MM.1S (cell line): ENCODE measurements at regions not wholly inside any gene's neighbourhood (a gene's known extent, or its start where the extent isn't known, plus 50 kb on each side); places are given as distances from the start of the nearest gene placed in this dataset.

Experiments
- DNase-seq: peaks from one replicate; pipeline ENCODE4 v3.0.0-alpha.2; 2015
- H2AFZ ChIP-seq: fragments of 300-600 bp; sonication (generic); 2 replicates; pipeline ENCODE4 v1.6.0; 2016; ENCODE audit warnings: antibody characterized with exemption, low read length
- H3F3A ChIP-seq: fragments of 300-600 bp; sonication (generic); 2 replicates; pipeline ENCODE4 v1.6.1; 2016; ENCODE audit warnings: mild to moderate bottlenecking, antibody characterized with exemption, low read length, moderate library complexity, mixed read lengths; ENCODE audit not compliant: insufficient read depth
- H3K27ac ChIP-seq: fragments of 300-600 bp; sonication (generic); 2 replicates; pipeline ENCODE4 v1.5.1; 2016; ENCODE audit warnings: mild to moderate bottlenecking, low read length
- H3K27me3 ChIP-seq: fragments of 300-600 bp; sonication (generic); replicated peaks from 2 replicates; pipeline ENCODE4 v1.6.0; 2016; ENCODE audit warnings: low read length; ENCODE audit not compliant: insufficient read depth
- H3K36me3 ChIP-seq: fragments of 300-600 bp; sonication (generic); replicated peaks from 2 replicates; pipeline ENCODE4 v1.6.1; 2016; ENCODE audit warnings: mild to moderate bottlenecking, low read length, mixed read lengths; ENCODE audit not compliant: insufficient read depth
- H3K4me1 ChIP-seq: fragments of 300-600 bp; sonication (generic); 2 replicates; pipeline ENCODE4 v1.6.1; 2016; ENCODE audit warnings: low read length, mixed read lengths
- H3K4me2 ChIP-seq: fragments of 300-600 bp; sonication (generic); 2 replicates; pipeline ENCODE4 v1.6.0; 2016; ENCODE audit warnings: low read depth, low read length
- H3K4me3 ChIP-seq: fragments of 300-600 bp; sonication (generic); 2 replicates; pipeline ENCODE4 v1.5.1; 2016; ENCODE audit warnings: low read length, mixed read lengths
- H3K79me2 ChIP-seq: fragments of 300-600 bp; sonication (generic); 2 replicates; pipeline ENCODE4 v1.6.1; 2016; ENCODE audit warnings: mixed run types, low read length, mixed read lengths
- H3K9ac ChIP-seq: fragments of 300-600 bp; sonication (generic); 2 replicates; pipeline ENCODE4 v1.6.1; 2016; ENCODE audit warnings: low read length, mixed read lengths
- H3K9me2 ChIP-seq: fragments of 300-600 bp; sonication (generic); replicated peaks from 2 replicates; pipeline ENCODE4 v1.6.1; 2016; ENCODE audit warnings: mild to moderate bottlenecking, low read length, mixed read lengths; ENCODE audit not compliant: insufficient read depth
- H3K9me3 ChIP-seq: fragments of 300-600 bp; sonication (generic); replicated peaks from 2 replicates; pipeline ENCODE4 v1.6.1; 2016; ENCODE audit warnings: mild to moderate bottlenecking, low read length, mixed read lengths; ENCODE audit not compliant: insufficient read depth
- H4K20me1 ChIP-seq: fragments of 300-600 bp; sonication (generic); 2 replicates; pipeline ENCODE4 v1.6.1; 2016; ENCODE audit warnings: mild to moderate bottlenecking, low read length, moderate library complexity, mixed read lengths; ENCODE audit not compliant: insufficient read depth
- EZH2 ChIP-seq: fragments of 300-600 bp; sonication (generic); optimal IDR thresholded peaks from 2 replicates; pipeline ENCODE3; 2017; ENCODE audit warnings: low read depth, mild to moderate bottlenecking, antibody characterized with exemption, low read length, mixed read lengths
- EZH2phosphoT487 ChIP-seq: fragments of 300-600 bp; sonication (generic); IDR thresholded peaks from 2 replicates; pipeline ENCODE4 v1.6.1; 2018; ENCODE audit warnings: antibody characterized with exemption, low read length
- TF ChIP-seq, protein P1 (sequence below): fragments of 300-600 bp; sonication (generic); IDR thresholded peaks from 2 replicates; pipeline ENCODE4 v1.5.1; 2016; ENCODE audit warnings: antibody characterized with exemption, low read length, mixed read lengths

DNA sequence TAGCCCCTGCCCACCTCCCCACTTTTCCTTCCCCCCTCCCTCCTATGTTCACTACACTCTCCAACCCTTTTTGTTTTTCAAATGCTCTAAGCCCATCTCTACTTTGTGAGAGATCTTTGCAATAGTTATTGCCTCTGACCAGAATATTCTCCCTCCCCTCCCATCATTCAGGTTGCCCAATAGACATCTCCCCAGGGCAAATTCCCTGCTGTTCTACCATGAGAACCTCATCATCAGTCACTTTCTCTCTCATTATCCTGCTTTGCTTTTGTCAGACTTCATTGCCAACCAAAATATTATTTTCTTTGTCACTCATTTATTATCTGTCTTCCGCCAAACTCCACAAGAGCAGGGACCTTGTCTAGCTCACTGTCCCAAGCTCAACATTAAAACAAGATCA is 268.2 kb upstream of the PPARGC1A start:
- no peaks in the 10 kb centered on the region for H3F3A ChIP-seq
- H3K27me3 ChIP-seq: no peaks in the 10 kb centered on the region
- H3K79me2 ChIP-seq: no peaks in the 10 kb centered on the region
- H3K36me3 ChIP-seq: no peaks in the 10 kb centered on the region
- H3K9ac ChIP-seq: no peak overlapping the region
- H3K4me3 ChIP-seq: no peak overlapping the region
- no peaks in the 10 kb centered on the region for H4K20me1 ChIP-seq
- H3K27ac ChIP-seq: no peak overlapping the region
- no peaks in the 10 kb centered on the region for H3K9me3 ChIP-seq
- no peak for DNase-seq
- no peak overlapping the region for H3K4me2 ChIP-seq
- H3K9me2 ChIP-seq: no peaks in the 10 kb centered on the region
- H2AFZ ChIP-seq: no peak overlapping the region
- H3K4me1 ChIP-seq: peaks cover 9% of the 10 kb centered on the region
- no peak for TF ChIP-seq EZH2
- TF ChIP-seq, protein P1, sequence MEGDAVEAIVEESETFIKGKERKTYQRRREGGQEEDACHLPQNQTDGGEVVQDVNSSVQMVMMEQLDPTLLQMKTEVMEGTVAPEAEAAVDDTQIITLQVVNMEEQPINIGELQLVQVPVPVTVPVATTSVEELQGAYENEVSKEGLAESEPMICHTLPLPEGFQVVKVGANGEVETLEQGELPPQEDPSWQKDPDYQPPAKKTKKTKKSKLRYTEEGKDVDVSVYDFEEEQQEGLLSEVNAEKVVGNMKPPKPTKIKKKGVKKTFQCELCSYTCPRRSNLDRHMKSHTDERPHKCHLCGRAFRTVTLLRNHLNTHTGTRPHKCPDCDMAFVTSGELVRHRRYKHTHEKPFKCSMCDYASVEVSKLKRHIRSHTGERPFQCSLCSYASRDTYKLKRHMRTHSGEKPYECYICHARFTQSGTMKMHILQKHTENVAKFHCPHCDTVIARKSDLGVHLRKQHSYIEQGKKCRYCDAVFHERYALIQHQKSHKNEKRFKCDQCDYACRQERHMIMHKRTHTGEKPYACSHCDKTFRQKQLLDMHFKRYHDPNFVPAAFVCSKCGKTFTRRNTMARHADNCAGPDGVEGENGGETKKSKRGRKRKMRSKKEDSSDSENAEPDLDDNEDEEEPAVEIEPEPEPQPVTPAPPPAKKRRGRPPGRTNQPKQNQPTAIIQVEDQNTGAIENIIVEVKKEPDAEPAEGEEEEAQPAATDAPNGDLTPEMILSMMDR: no peak
- TF ChIP-seq EZH2phosphoT487: no peak

DNA sequence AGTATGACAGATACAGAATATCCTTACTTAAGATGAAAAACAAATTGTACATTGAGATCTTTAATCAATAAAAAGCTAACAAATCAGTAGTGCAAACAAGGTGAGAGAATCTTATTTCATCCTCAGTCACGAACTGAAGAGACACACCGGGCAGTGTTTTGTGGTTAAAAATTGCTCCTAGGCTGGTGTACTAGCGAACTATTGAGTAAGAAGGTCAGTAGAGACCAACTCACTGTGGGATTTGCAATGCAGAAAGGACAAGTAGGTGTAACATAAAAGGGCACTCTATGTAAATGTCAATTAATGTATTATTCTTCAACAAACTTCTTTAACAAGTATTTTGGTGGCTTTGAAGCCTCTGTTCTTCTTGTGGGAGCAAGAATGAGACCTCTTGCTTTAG is 260.2 kb upstream of the PPARGC1A start:
- Histone ChIP-seq H3K27ac (no peak overlapping the region), H3K4me3 (no peak overlapping the region), H3K36me3 (no peaks in the 10 kb centered on the region), H3K4me1 (no peaks in the 10 kb centered on the region), H4K20me1 (no peaks in the 10 kb centered on the region), H3K79me2 (no peaks in the 10 kb centered on the region), H3K27me3 (no peaks in the 10 kb centered on the region), H3K4me2 (no peak overlapping the region), H3K9me3 (no peaks in the 10 kb centered on the region), H3F3A (no peaks in the 10 kb centered on the region), H3K9me2 (no peaks in the 10 kb centered on the region), H3K9ac (no peak overlapping the region), H2AFZ (no peak overlapping the region)
- TF ChIP-seq EZH2phosphoT487 (no peak), EZH2 (no peak)
- TF ChIP-seq, protein P1: no peak
- DNase-seq: no peak

DNA sequence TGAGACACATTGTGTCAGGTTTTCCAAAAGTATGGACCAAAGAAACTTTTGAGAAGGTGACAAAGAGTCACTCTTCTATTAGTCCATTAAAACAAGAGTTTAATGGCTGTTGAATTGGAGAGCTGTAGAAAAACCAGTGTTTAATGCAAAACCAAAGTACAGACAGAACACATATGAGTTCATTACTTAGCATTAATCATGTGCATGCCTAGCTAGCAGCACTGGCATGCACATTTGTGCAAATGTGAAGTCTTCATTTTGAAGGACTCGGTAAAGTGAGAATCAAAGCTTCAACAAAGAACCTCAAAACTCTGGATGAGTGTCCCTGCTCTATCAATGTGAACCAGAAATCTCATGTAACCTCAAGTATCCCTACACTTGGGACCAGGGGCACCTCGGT is 256.3 kb upstream of the PPARGC1A start:
- DNase-seq: no peak
- no peaks in the 10 kb centered on the region for H4K20me1 ChIP-seq
- no peak overlapping the region for H3K27ac ChIP-seq
- TF ChIP-seq, protein P1: no peak
- TF ChIP-seq EZH2phosphoT487 (no peak), EZH2 (no peak)
- H3K9me2 ChIP-seq: no peaks in the 10 kb centered on the region
- no peaks in the 10 kb centered on the region for H3K9me3 ChIP-seq
- H3K4me2 ChIP-seq: no peak overlapping the region
- H3K79me2 ChIP-seq: no peaks in the 10 kb centered on the region
- no peaks in the 10 kb centered on the region for H3F3A ChIP-seq
- H3K4me1 ChIP-seq: no peaks in the 10 kb centered on the region
- H3K4me3 ChIP-seq: no peak overlapping the region
- H2AFZ ChIP-seq: no peak overlapping the region
- no peaks in the 10 kb centered on the region for H3K27me3 ChIP-seq
- no peak overlapping the region for H3K9ac ChIP-seq
- H3K36me3 ChIP-seq: no peaks in the 10 kb centered on the region
